T-helper 9 cell (primary cell): ENCODE measurements at regions not wholly inside any gene's neighbourhood (a gene's known extent, or its start where the extent isn't known, plus 50 kb on each side); places are given as distances from the start of the nearest gene placed in this dataset.
"Not testable (repeated sequence)": the region's sequence is repeated elsewhere in the genome, so short reads cannot be mapped to it uniquely, and the experiment has no call there.

ENCODE experiments used
- DNase-seq: peaks from one replicate; pipeline ENCODE4 v3.0.0-alpha.2; 2020

- DNase-seq: no peak
Observed at GRCh38 chr2:207332480-207333212, 166.9 kb upstream of the KLF7 start.

GRCh38 chr2:207333599-207334300 is 168.0 kb upstream of the KLF7 start:
- no peak for DNase-seq

GRCh38 chr2:207334301-207334623 is 168.5 kb upstream of the KLF7 start:
- no peak for DNase-seq

GRCh38 chr2:207334624-207335371 is 169.1 kb upstream of the KLF7 start:
- no peak for DNase-seq

GRCh38 chr2:207337234-207338219 is 171.8 kb upstream of the KLF7 start:
- no peak for DNase-seq

GRCh38 chr2:207338220-207338607 is 172.5 kb upstream of the KLF7 start:
- no peak for DNase-seq

GRCh38 chr2:207338610-207339009 is 172.9 kb upstream of the KLF7 start:
- no peak for DNase-seq

GRCh38 chr2:207341112-207341750 is 175.5 kb upstream of the KLF7 start:
- no peak for DNase-seq

GRCh38 chr2:207341804-207342203 is 176.1 kb upstream of the KLF7 start:
- no peak for DNase-seq

GRCh38 chr2:207344596-207345394 is 179.0 kb upstream of the KLF7 start:
- not testable (repeated sequence) for DNase-seq

- no peak for DNase-seq
Observed at GRCh38 chr2:207351171-207351570, 178.6 kb upstream of the CREB1 start.

GRCh38 chr2:207352978-207353671 is 176.6 kb upstream of the CREB1 start:
- DNase-seq: no peak

GRCh38 chr2:207353836-207354235 is 175.9 kb upstream of the CREB1 start:
- no peak for DNase-seq

- DNase-seq: no peak
Observed at GRCh38 chr2:207354462-207354861, 175.3 kb upstream of the CREB1 start.

GRCh38 chr2:207356567-207356966 is 173.2 kb upstream of the CREB1 start:
- DNase-seq: no peak

- no peak for DNase-seq
Observed at GRCh38 chr2:207357216-207357615, 172.5 kb upstream of the CREB1 start.

GRCh38 chr2:207362716-207363115 is 167.0 kb upstream of the CREB1 start:
- no peak for DNase-seq

GRCh38 chr2:207363761-207364290 is 165.9 kb upstream of the CREB1 start:
- DNase-seq: no peak

- DNase-seq: no peak
Observed at GRCh38 chr2:207370646-207371045, 159.1 kb upstream of the CREB1 start.

GRCh38 chr2:207371877-207372276 is 157.9 kb upstream of the CREB1 start:
- no peak for DNase-seq
